ENCODE measurements at regions not wholly inside any gene's neighbourhood (a gene's known extent, or its start where the extent isn't known, plus 50 kb on each side); places are given as distances from the start of the nearest gene placed in this dataset.

GRCh38 chr3:168613151-168613550, 517.4 kb upstream of the GOLIM4 start:
- no peaks in the 10 kb centered on the region for H3K79me2 ChIP-seq (ENCODE audit: control insufficient read depth, insufficient read depth, low read length)
- no peak for DNase-seq (ENCODE audit: low read depth, low spot score)
- dilution Hi-C loops (cut with MboI; ENCODE audit: extremely low pct_ligation_motif_present, low sequenced_read_pairs), result no loop called here
- FAIRE-seq, result no peak
- no peak overlapping the region for H2AFZ ChIP-seq (ENCODE audit: control insufficient read depth, low read length)
- no peaks in the 10 kb centered on the region for H3K4me1 ChIP-seq (ENCODE audit: control insufficient read depth, extremely low read depth, insufficient read depth, low read length)
- no peaks in the 10 kb centered on the region for H3K27me3 ChIP-seq (ENCODE audit: control insufficient read depth, extremely low read depth, insufficient read depth, low read length)
- no peak overlapping the region for H3K9ac ChIP-seq (ENCODE audit: control insufficient read depth, extremely low read depth, insufficient read depth, low read length)
- no peak overlapping the region for H3K4me2 ChIP-seq (ENCODE audit: control insufficient read depth, extremely low read depth, insufficient read depth, low read depth, low read length)
- no peaks in the 10 kb centered on the region for H4K20me1 ChIP-seq (ENCODE audit: control insufficient read depth, extremely low read depth, insufficient read depth, low read length)
- no peaks in the 10 kb centered on the region for H3K9me3 ChIP-seq (ENCODE audit: control insufficient read depth, low read depth, low read length)
- no peaks in the 10 kb centered on the region for H3K9me1 ChIP-seq (ENCODE audit: control insufficient read depth, extremely low read depth, insufficient read depth, low read length)
- no peak overlapping the region for H3K4me3 ChIP-seq (ENCODE audit: control insufficient read depth in 2 of 3, extremely low read depth in 1 of 3, insufficient read depth in 2 of 3, low read depth in 1 of 3, low read length in 3 of 3)
- no peaks in the 10 kb centered on the region for H3K36me3 ChIP-seq (ENCODE audit: control insufficient read depth in 2 of 2, extremely low read depth in 1 of 2, insufficient read depth in 2 of 2, low read length in 2 of 2)
- no peak overlapping the region for H3K27ac ChIP-seq (ENCODE audit: control insufficient read depth, insufficient read depth, low read length)
- TF ChIP-seq EZH2 (IDR thresholded peaks at IDR 0.05; ENCODE audit: low read length), result no peak
- TF ChIP-seq CTCF (optimal IDR thresholded peaks at IDR 0.05 in 1 of 3, IDR thresholded peaks at IDR 0.05 in 1 of 3, conservative IDR thresholded peaks at IDR 0.05 in 1 of 3; ENCODE audit: extremely low read depth in 1 of 3, insufficient read depth in 2 of 3, low read length in 3 of 3), result no peak

- FAIRE-seq, result no peak
- no peak overlapping the region for H2AFZ ChIP-seq (ENCODE audit: control insufficient read depth, low read length)
- no peaks in the 10 kb centered on the region for H3K9me1 ChIP-seq (ENCODE audit: control insufficient read depth, extremely low read depth, insufficient read depth, low read length)
- H3K4me1 ChIP-seq (ENCODE audit: control insufficient read depth, extremely low read depth, insufficient read depth, low read length), result no peaks in the 10 kb centered on the region
- H3K4me3 ChIP-seq (ENCODE audit: control insufficient read depth in 2 of 3, extremely low read depth in 1 of 3, insufficient read depth in 2 of 3, low read depth in 1 of 3, low read length in 3 of 3), result no peak overlapping the region
- dilution Hi-C loops (cut with MboI; ENCODE audit: extremely low pct_ligation_motif_present, low sequenced_read_pairs), result no loop called here
- H4K20me1 ChIP-seq (ENCODE audit: control insufficient read depth, extremely low read depth, insufficient read depth, low read length), result no peaks in the 10 kb centered on the region
- no peak for DNase-seq (ENCODE audit: low read depth, low spot score)
- no peaks in the 10 kb centered on the region for H3K79me2 ChIP-seq (ENCODE audit: control insufficient read depth, insufficient read depth, low read length)
- no peak overlapping the region for H3K4me2 ChIP-seq (ENCODE audit: control insufficient read depth, extremely low read depth, insufficient read depth, low read depth, low read length)
- no peak for TF ChIP-seq EZH2 (IDR thresholded peaks at IDR 0.05; ENCODE audit: low read length)
- no peak for TF ChIP-seq CTCF (optimal IDR thresholded peaks at IDR 0.05 in 1 of 3, IDR thresholded peaks at IDR 0.05 in 1 of 3, conservative IDR thresholded peaks at IDR 0.05 in 1 of 3; ENCODE audit: extremely low read depth in 1 of 3, insufficient read depth in 2 of 3, low read length in 3 of 3)
- H3K27ac ChIP-seq (ENCODE audit: control insufficient read depth, insufficient read depth, low read length), result no peak overlapping the region
- no peaks in the 10 kb centered on the region for H3K36me3 ChIP-seq (ENCODE audit: control insufficient read depth in 2 of 2, extremely low read depth in 1 of 2, insufficient read depth in 2 of 2, low read length in 2 of 2)
- no peak overlapping the region for H3K9ac ChIP-seq (ENCODE audit: control insufficient read depth, extremely low read depth, insufficient read depth, low read length)
- H3K9me3 ChIP-seq (ENCODE audit: control insufficient read depth, low read depth, low read length), result no peaks in the 10 kb centered on the region
- no peaks in the 10 kb centered on the region for H3K27me3 ChIP-seq (ENCODE audit: control insufficient read depth, extremely low read depth, insufficient read depth, low read length)
These were observed 516.9 kb upstream of the GOLIM4 start for GRCh38 chr3:168612671-168613070.

Measured in keratinocyte (primary cell).